ENCODE measurements at regions not wholly inside any gene's neighbourhood (a gene's known extent, or its start where the extent isn't known, plus 50 kb on each side); places are given as distances from the start of the nearest gene placed in this dataset.

DNA sequence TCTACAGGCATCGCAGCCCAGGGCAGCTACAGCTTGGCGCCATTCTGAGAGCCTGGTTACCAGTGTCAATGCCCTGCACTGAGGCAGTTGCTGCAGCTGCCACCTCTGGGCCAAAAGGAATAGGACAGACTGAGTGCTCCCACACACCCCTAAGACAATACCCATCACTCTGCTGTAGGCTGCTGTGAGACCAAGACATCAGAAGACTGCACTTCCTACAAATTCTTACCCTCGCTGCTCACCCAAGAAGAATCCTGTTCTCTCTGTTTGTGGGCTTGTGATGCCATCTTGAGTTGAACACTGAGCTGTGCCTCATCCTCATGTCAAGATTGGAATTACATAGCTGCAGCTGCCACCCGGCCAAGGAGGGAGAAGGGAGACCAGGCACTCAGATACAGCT, 1847.0 kb upstream of the PCDH10 start:
- H3K4me3 Mint-ChIP-seq = no peak overlapping the region

GRCh38 chr4:131304686-131305085, 1844.4 kb upstream of the PCDH10 start:
- H3K27me3 Mint-ChIP-seq = no peaks in the 10 kb centered on the region
- Histone ChIP-seq H3K4me1 (ENCODE audit: control insufficient read depth, insufficient read depth, low read length, poor library complexity, severe bottlenecking) (no peaks in the 10 kb centered on the region), H3K36me3 (ENCODE audit: control insufficient read depth, insufficient read depth, low read length) (no peaks in the 10 kb centered on the region), H3K27ac (ENCODE audit: insufficient read depth, low read length, poor library complexity, severe bottlenecking) (no peak overlapping the region), H3K27me3 (ENCODE audit: control insufficient read depth, insufficient read depth, low read length) (no peaks in the 10 kb centered on the region), H3K9me3 (ENCODE audit: control insufficient read depth in 2 of 2, low read length in 2 of 2) (peaks cover 0 to 18% of the 10 kb centered on the region in 2 experiments), H3K4me3 (ENCODE audit: low read depth, low read length) (no peak overlapping the region)
- no peak overlapping the region for H3K4me3 Mint-ChIP-seq
- DNase-seq (no peak), ATAC-seq (ENCODE audit: low read depth in 2 of 2) (no peak)
- peak overlapping the region in 1 of 3 donors; percentile 9 for H3K27ac Mint-ChIP-seq
- no peaks in the 10 kb centered on the region for H3K36me3 Mint-ChIP-seq
- no peaks in the 10 kb centered on the region for H3K4me1 Mint-ChIP-seq
- peaks cover 3 to 34% (median 11%) of the 10 kb centered on the region in 7 donors for H3K9me3 Mint-ChIP-seq

More for the DNA sequence above, 1847.0 kb upstream of the PCDH10 start:
- H3K4me3 ChIP-seq (ENCODE audit: low read depth, low read length) = no peak overlapping the region
- ATAC-seq (ENCODE audit: low read depth in 2 of 2) (no peak), DNase-seq (no peak)
- no peaks in the 10 kb centered on the region for H3K4me1 ChIP-seq (ENCODE audit: control insufficient read depth, insufficient read depth, low read length, poor library complexity, severe bottlenecking)
- no peak overlapping the region for H3K27ac ChIP-seq (ENCODE audit: insufficient read depth, low read length, poor library complexity, severe bottlenecking)
- peaks cover 0 to 18% of the 10 kb centered on the region in 2 experiments for H3K9me3 ChIP-seq (ENCODE audit: control insufficient read depth in 2 of 2, low read length in 2 of 2)
- H3K36me3 ChIP-seq (ENCODE audit: control insufficient read depth, insufficient read depth, low read length) = no peaks in the 10 kb centered on the region
- H3K36me3 Mint-ChIP-seq = no peaks in the 10 kb centered on the region
- H3K27me3 ChIP-seq (ENCODE audit: control insufficient read depth, insufficient read depth, low read length) = no peaks in the 10 kb centered on the region
- no peak overlapping the region for H3K27ac Mint-ChIP-seq
- H3K4me1 Mint-ChIP-seq = no peaks in the 10 kb centered on the region
- H3K27me3 Mint-ChIP-seq = no peaks in the 10 kb centered on the region
- H3K9me3 Mint-ChIP-seq = peaks cover 2 to 34% (median 9%) of the 10 kb centered on the region in 7 donors

GRCh38 chr4:131309628-131310027, 1839.5 kb upstream of the PCDH10 start:
- H3K36me3 ChIP-seq (ENCODE audit: control insufficient read depth, insufficient read depth, low read length) = no peaks in the 10 kb centered on the region
- no peak overlapping the region for H3K4me3 ChIP-seq (ENCODE audit: low read depth, low read length)
- no peak for ATAC-seq (ENCODE audit: low read depth in 2 of 2)
- H3K27me3 Mint-ChIP-seq = no peaks in the 10 kb centered on the region
- H3K4me1 ChIP-seq (ENCODE audit: control insufficient read depth, insufficient read depth, low read length, poor library complexity, severe bottlenecking) = no peaks in the 10 kb centered on the region
- no peak overlapping the region for H3K4me3 Mint-ChIP-seq
- H3K27ac Mint-ChIP-seq = no peak overlapping the region
- H3K9me3 ChIP-seq (ENCODE audit: control insufficient read depth in 2 of 2, low read length in 2 of 2) = no peaks in the 10 kb centered on the region
- no peaks in the 10 kb centered on the region for H3K27me3 ChIP-seq (ENCODE audit: control insufficient read depth, insufficient read depth, low read length)
- H3K9me3 Mint-ChIP-seq = peaks cover 4 to 35% (median 7%) of the 10 kb centered on the region in 7 donors
- H3K27ac ChIP-seq (ENCODE audit: insufficient read depth, low read length, poor library complexity, severe bottlenecking) = no peak overlapping the region
- DNase-seq = no peak
- H3K4me1 Mint-ChIP-seq = no peaks in the 10 kb centered on the region
- no peaks in the 10 kb centered on the region for H3K36me3 Mint-ChIP-seq

DNA sequence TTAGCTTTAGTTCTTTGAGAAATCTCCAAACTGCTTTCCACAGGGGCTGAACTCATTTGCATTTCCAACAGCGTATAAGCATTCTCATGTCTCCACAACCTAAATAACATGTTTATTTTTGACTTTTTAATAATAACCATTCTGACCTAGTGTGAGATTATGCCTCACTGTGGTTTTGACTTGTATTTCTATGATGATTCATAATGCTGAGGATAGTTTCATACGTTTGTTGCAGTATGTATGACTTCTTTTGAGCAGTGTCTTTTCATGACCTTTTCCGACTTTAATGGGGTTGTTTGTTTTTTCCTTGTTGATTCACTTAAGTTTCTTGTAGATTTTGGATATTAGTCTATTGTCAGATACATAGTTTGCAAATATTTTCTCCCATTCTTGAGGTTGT, 1833.0 kb upstream of the PCDH10 start:
- Mint-ChIP-seq H3K4me3 (no peak overlapping the region), H3K36me3 (no peaks in the 10 kb centered on the region), H3K4me1 (no peaks in the 10 kb centered on the region), H3K27me3 (no peaks in the 10 kb centered on the region), H3K9me3 (peaks cover 2 to 39% (median 6%) of the 10 kb centered on the region in 7 donors), H3K27ac (no peak overlapping the region)
- H3K27ac ChIP-seq (ENCODE audit: insufficient read depth, low read length, poor library complexity, severe bottlenecking) = no peak overlapping the region
- ATAC-seq (ENCODE audit: low read depth in 2 of 2) (no peak), DNase-seq (no peak)
- no peak overlapping the region for H3K4me3 ChIP-seq (ENCODE audit: low read depth, low read length)
- H3K9me3 ChIP-seq (ENCODE audit: control insufficient read depth in 2 of 2, low read length in 2 of 2) = no peaks in the 10 kb centered on the region
- no peaks in the 10 kb centered on the region for H3K27me3 ChIP-seq (ENCODE audit: control insufficient read depth, insufficient read depth, low read length)
- no peaks in the 10 kb centered on the region for H3K4me1 ChIP-seq (ENCODE audit: control insufficient read depth, insufficient read depth, low read length, poor library complexity, severe bottlenecking)
- H3K36me3 ChIP-seq (ENCODE audit: control insufficient read depth, insufficient read depth, low read length) = no peaks in the 10 kb centered on the region

DNA sequence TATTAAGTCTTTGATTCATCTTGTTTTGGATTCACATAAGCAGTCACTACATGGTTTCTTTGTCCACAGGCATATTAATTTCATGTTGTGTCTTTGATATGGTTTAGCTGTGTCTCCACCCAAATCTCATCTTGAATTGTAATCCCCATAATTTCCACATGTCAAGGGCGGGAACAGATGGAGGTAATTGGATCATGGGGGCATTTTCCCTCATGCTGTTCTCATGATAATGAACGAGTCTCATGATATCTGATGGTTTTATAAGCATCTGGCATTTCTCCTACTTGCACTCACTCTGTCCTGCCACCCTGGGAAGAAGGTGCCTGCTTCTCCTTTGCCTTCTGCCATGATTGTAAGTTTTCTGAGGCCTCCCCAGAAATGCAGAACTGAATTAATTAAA, 1811.2 kb upstream of the PCDH10 start:
- Mint-ChIP-seq H3K27ac (no peak overlapping the region), H3K36me3 (no peaks in the 10 kb centered on the region), H3K4me1 (no peaks in the 10 kb centered on the region), H3K9me3 (peaks cover 0 to 11% (median 2%) of the 10 kb centered on the region in 7 donors), H3K4me3 (no peak overlapping the region), H3K27me3 (no peaks in the 10 kb centered on the region)
- H3K36me3 ChIP-seq (ENCODE audit: control insufficient read depth, insufficient read depth, low read length) = no peaks in the 10 kb centered on the region
- no peak for DNase-seq
- H3K4me3 ChIP-seq (ENCODE audit: low read depth, low read length) = no peak overlapping the region
- H3K27me3 ChIP-seq (ENCODE audit: control insufficient read depth, insufficient read depth, low read length) = no peaks in the 10 kb centered on the region
- no peaks in the 10 kb centered on the region for H3K9me3 ChIP-seq (ENCODE audit: control insufficient read depth in 2 of 2, low read length in 2 of 2)
- ATAC-seq (ENCODE audit: low read depth in 2 of 2) = no peak
- no peak overlapping the region for H3K27ac ChIP-seq (ENCODE audit: insufficient read depth, low read length, poor library complexity, severe bottlenecking)
- H3K4me1 ChIP-seq (ENCODE audit: control insufficient read depth, insufficient read depth, low read length, poor library complexity, severe bottlenecking) = no peaks in the 10 kb centered on the region

- H3K4me3 Mint-ChIP-seq = no peak overlapping the region
- H3K27ac Mint-ChIP-seq = no peak overlapping the region
- H3K9me3 Mint-ChIP-seq = peaks cover 0 to 5% (median 2%) of the 10 kb centered on the region in 7 donors
- ATAC-seq (ENCODE audit: low read depth in 2 of 2) (no peak), DNase-seq (no peak)
- no peaks in the 10 kb centered on the region for H3K4me1 Mint-ChIP-seq
- H3K36me3 ChIP-seq (ENCODE audit: control insufficient read depth, insufficient read depth, low read length) = no peaks in the 10 kb centered on the region
- no peaks in the 10 kb centered on the region for H3K27me3 ChIP-seq (ENCODE audit: control insufficient read depth, insufficient read depth, low read length)
- no peaks in the 10 kb centered on the region for H3K9me3 ChIP-seq (ENCODE audit: control insufficient read depth in 2 of 2, low read length in 2 of 2)
- H3K4me1 ChIP-seq (ENCODE audit: control insufficient read depth, insufficient read depth, low read length, poor library complexity, severe bottlenecking) = no peaks in the 10 kb centered on the region
- H3K36me3 Mint-ChIP-seq = no peaks in the 10 kb centered on the region
- H3K27ac ChIP-seq (ENCODE audit: insufficient read depth, low read length, poor library complexity, severe bottlenecking) = no peak overlapping the region
- no peak overlapping the region for H3K4me3 ChIP-seq (ENCODE audit: low read depth, low read length)
- H3K27me3 Mint-ChIP-seq = no peaks in the 10 kb centered on the region
Observed at GRCh38 chr4:131339137-131339536, 1810.0 kb upstream of the PCDH10 start.

DNA sequence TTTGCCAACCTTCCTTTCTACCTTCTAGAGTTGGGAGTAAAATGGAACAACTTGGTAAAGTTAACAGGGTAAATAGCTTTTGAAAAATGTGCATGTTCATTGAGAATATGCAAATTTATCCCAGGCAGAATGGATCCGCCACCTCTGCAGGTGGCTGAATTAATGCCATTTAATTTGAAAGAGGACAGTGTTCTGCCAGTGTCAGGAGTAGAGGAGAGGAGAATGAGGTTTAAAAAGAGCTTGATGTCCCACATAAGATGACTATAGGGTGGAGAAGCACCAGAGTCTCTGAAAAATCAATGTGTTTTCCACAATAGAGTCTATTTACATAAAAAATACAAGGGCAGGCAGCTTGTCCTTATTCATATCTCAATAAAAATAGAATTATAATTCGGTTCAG, 1804.3 kb upstream of the PCDH10 start:
- no peak overlapping the region for H3K27ac ChIP-seq (ENCODE audit: insufficient read depth, low read length, poor library complexity, severe bottlenecking)
- H3K27ac Mint-ChIP-seq = no peak overlapping the region
- ATAC-seq (ENCODE audit: low read depth in 2 of 2) (no peak), DNase-seq (no peak)
- no peak overlapping the region for H3K4me3 Mint-ChIP-seq
- H3K9me3 ChIP-seq (ENCODE audit: control insufficient read depth in 2 of 2, low read length in 2 of 2) = no peaks in the 10 kb centered on the region
- no peaks in the 10 kb centered on the region for H3K27me3 Mint-ChIP-seq
- no peaks in the 10 kb centered on the region for H3K36me3 Mint-ChIP-seq
- peaks cover 2 to 6% (median 4%) of the 10 kb centered on the region in 7 donors for H3K9me3 Mint-ChIP-seq
- H3K36me3 ChIP-seq (ENCODE audit: control insufficient read depth, insufficient read depth, low read length) = no peaks in the 10 kb centered on the region
- no peaks in the 10 kb centered on the region for H3K27me3 ChIP-seq (ENCODE audit: control insufficient read depth, insufficient read depth, low read length)
- H3K4me1 ChIP-seq (ENCODE audit: control insufficient read depth, insufficient read depth, low read length, poor library complexity, severe bottlenecking) = no peaks in the 10 kb centered on the region
- H3K4me3 ChIP-seq (ENCODE audit: low read depth, low read length) = no peak overlapping the region
- no peaks in the 10 kb centered on the region for H3K4me1 Mint-ChIP-seq

GRCh38 chr4:131347816-131348215, 1801.3 kb upstream of the PCDH10 start:
- H3K4me3 ChIP-seq (ENCODE audit: low read depth, low read length) = no peak overlapping the region
- H3K9me3 Mint-ChIP-seq = peaks cover 2 to 16% (median 4%) of the 10 kb centered on the region in 7 donors

More at GRCh38 chr4:131347816-131348215, 1801.3 kb upstream of the PCDH10 start:
- Histone ChIP-seq H3K36me3 (ENCODE audit: control insufficient read depth, insufficient read depth, low read length) (no peaks in the 10 kb centered on the region), H3K9me3 (ENCODE audit: control insufficient read depth in 2 of 2, low read length in 2 of 2) (no peaks in the 10 kb centered on the region), H3K4me1 (ENCODE audit: control insufficient read depth, insufficient read depth, low read length, poor library complexity, severe bottlenecking) (no peaks in the 10 kb centered on the region), H3K27ac (ENCODE audit: insufficient read depth, low read length, poor library complexity, severe bottlenecking) (no peak overlapping the region), H3K27me3 (ENCODE audit: control insufficient read depth, insufficient read depth, low read length) (no peaks in the 10 kb centered on the region)
- no peak overlapping the region for H3K4me3 Mint-ChIP-seq
- no peaks in the 10 kb centered on the region for H3K27me3 Mint-ChIP-seq
- H3K4me1 Mint-ChIP-seq = no peaks in the 10 kb centered on the region
- ATAC-seq (ENCODE audit: low read depth in 2 of 2) = no peak
- DNase-seq = no peak
- H3K36me3 Mint-ChIP-seq = no peaks in the 10 kb centered on the region
- H3K27ac Mint-ChIP-seq = no peak overlapping the region

Measured in CD4-positive, CD25-positive, alpha-beta regulatory T cell (primary cell).